BE2C (cell line): ENCODE measurements at regions not wholly inside any gene's neighbourhood (a gene's known extent, or its start where the extent isn't known, plus 50 kb on each side); places are given as distances from the start of the nearest gene placed in this dataset.

Experiments
- DNase-seq: peaks from one replicate; pipeline ENCODE4 v3.0.0-alpha.2; 2020
- H3K27me3 ChIP-seq: fragments of 250-450 bp; sonication (Bioruptor Pico); 2 replicates; pipeline ENCODE4 v1.5.1; 2020; ENCODE audit warnings: mild to moderate bottlenecking
- H3K36me3 ChIP-seq: fragments of 250-450 bp; sonication (Bioruptor Pico); 2 replicates; pipeline ENCODE4 v1.5.1; 2020; ENCODE audit warnings: mild to moderate bottlenecking
- H3K4me1 ChIP-seq: fragments of 250-450 bp; sonication (Bioruptor Pico); 2 replicates; pipeline ENCODE4 v1.5.1; 2020
- H3K4me3 ChIP-seq: 2 replicates; pipeline ENCODE4 v1.5.1; 2011; ENCODE audit warnings: low read depth, low read length
- H3K9me3 ChIP-seq: fragments of 250-450 bp; sonication (Bioruptor Pico); 2 replicates; pipeline ENCODE4 v1.5.1; 2020
- CTCF ChIP-seq: IDR thresholded peaks from 2 replicates; pipeline ENCODE4 v1.5.1; 2012; ENCODE audit warnings: mild to moderate bottlenecking, low read depth, low read length

GRCh38 chr9:113822315-113822714, 53.8 kb upstream of the ZNF618 start:
- peaks cover 4% of the 10 kb centered on the region for H3K4me1 ChIP-seq
- H3K9me3 ChIP-seq: peaks cover 2% of the 10 kb centered on the region; the same call in 1 of the 2 replicates
- no peaks in the 10 kb centered on the region for H3K27me3 ChIP-seq
- no peak for DNase-seq
- H3K4me3 ChIP-seq: no peak overlapping the region
- H3K36me3 ChIP-seq: no peaks in the 10 kb centered on the region
- TF ChIP-seq CTCF: no peak

GRCh38 chr9:113823421-113823820, 52.7 kb upstream of the ZNF618 start:
- no peak overlapping the region for H3K4me3 ChIP-seq
- peaks cover 2% of the 10 kb centered on the region; the same call in 1 of the 2 replicates for H3K9me3 ChIP-seq
- H3K36me3 ChIP-seq: no peaks in the 10 kb centered on the region
- H3K4me1 ChIP-seq: peaks cover 4% of the 10 kb centered on the region
- no peaks in the 10 kb centered on the region for H3K27me3 ChIP-seq
- DNase-seq: no peak
- TF ChIP-seq CTCF: no peak
